Endothelial cell of umbilical vein (primary cell): ENCODE measurements at regions not wholly inside any gene's neighbourhood (a gene's known extent, or its start where the extent isn't known, plus 50 kb on each side); places are given as distances from the start of the nearest gene placed in this dataset.

Source experiments
- CTCF ChIP-seq, 2 donors: IDR thresholded peaks; 1 replicate in 1 of 2; 2 replicates in 1 of 2; pipeline ENCODE4 v1.5.1; 2011; ENCODE audit warnings: low read length in 2 of 2, mild to moderate bottlenecking in 2 of 2, moderate library complexity in 2 of 2, control low read depth in 1 of 2, inconsistent platforms in 1 of 2, low read depth in 1 of 2; ENCODE audit not compliant: insufficient read depth in 1 of 2; ENCODE audit errors: extremely low read depth in 1 of 2
- MAX ChIP-seq: IDR thresholded peaks from 2 replicates; pipeline ENCODE4 v1.6.1; 2011; ENCODE audit not compliant: insufficient read depth, insufficient read length
- POLR2AphosphoS5 ChIP-seq: IDR thresholded peaks from 2 replicates; pipeline ENCODE4 v1.6.1; 2012; ENCODE audit warnings: low read depth, mild to moderate bottlenecking, control low read depth, low read length, moderate library complexity; ENCODE audit not compliant: insufficient read depth

GRCh38 chr15:87572381-87572910 lies 684.1 kb downstream of the NTRK3 start:
- TF ChIP-seq CTCF (IDR thresholded peaks at IDR 0.05; ENCODE audit: extremely low read depth in 1 of 2, insufficient read depth in 1 of 2, low read depth in 1 of 2, low read length in 2 of 2) (no peak), MAX (no peak), POLR2AphosphoS5 (no peak)
